A673 (cell line): ENCODE measurements at regions not wholly inside any gene's neighbourhood (a gene's known extent, or its start where the extent isn't known, plus 50 kb on each side); places are given as distances from the start of the nearest gene placed in this dataset.

Experiments used
- EZH2 ChIP-seq: fragments of 200-600 bp; sonication (generic); IDR thresholded peaks from 2 replicates; pipeline ENCODE4 v1.6.1; 2017; ENCODE audit warnings: borderline replicate concordance, low read depth, mild to moderate bottlenecking, mixed read lengths, antibody characterized with exemption, low read length; ENCODE audit not compliant: poor library complexity, severe bottlenecking
- TF ChIP-seq, protein P1 (sequence below): fragments of 300-800, 200-600 bp; sonication (generic); conservative IDR thresholded peaks from 2 replicates; pipeline ENCODE4 v1.5.1; 2017; ENCODE audit warnings: low read depth, mild to moderate bottlenecking, antibody characterized with exemption, low read length, moderate library complexity, mixed read lengths

DNA sequence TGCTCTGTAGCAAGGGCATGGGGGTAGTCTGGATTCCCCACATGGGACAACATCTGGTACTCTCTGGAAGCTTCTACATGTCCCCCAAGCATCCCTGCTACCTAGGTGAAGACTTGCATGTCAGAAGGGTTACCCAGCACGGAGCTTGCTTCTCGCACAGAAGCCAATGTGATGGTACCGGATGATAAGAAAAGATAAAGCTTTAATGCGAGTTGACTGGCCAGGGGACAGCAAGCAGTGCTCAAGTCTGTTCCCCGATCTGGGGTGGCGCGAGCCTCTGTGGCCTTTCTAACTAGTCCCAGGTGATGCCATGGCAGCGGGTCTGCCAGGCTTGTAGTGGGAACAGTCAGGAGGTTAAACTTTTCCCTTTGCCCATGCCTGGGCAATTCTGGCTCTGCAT lies 70.0 kb upstream of the TIAM2 start:
- TF ChIP-seq, protein P1, sequence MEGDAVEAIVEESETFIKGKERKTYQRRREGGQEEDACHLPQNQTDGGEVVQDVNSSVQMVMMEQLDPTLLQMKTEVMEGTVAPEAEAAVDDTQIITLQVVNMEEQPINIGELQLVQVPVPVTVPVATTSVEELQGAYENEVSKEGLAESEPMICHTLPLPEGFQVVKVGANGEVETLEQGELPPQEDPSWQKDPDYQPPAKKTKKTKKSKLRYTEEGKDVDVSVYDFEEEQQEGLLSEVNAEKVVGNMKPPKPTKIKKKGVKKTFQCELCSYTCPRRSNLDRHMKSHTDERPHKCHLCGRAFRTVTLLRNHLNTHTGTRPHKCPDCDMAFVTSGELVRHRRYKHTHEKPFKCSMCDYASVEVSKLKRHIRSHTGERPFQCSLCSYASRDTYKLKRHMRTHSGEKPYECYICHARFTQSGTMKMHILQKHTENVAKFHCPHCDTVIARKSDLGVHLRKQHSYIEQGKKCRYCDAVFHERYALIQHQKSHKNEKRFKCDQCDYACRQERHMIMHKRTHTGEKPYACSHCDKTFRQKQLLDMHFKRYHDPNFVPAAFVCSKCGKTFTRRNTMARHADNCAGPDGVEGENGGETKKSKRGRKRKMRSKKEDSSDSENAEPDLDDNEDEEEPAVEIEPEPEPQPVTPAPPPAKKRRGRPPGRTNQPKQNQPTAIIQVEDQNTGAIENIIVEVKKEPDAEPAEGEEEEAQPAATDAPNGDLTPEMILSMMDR, result no peak
- no peak for TF ChIP-seq EZH2
